ENCODE measurements at regions not wholly inside any gene's neighbourhood (a gene's known extent, or its start where the extent isn't known, plus 50 kb on each side); places are given as distances from the start of the nearest gene placed in this dataset.

- no peak overlapping the region for H3K23ac ChIP-seq (ENCODE audit: low read length in 2 of 2)
- H3K9ac ChIP-seq (ENCODE audit: low read length) = no peak overlapping the region
- H3K4me2 ChIP-seq (ENCODE audit: low read length, poor library complexity, severe bottlenecking) = no peak overlapping the region
- H2BK12ac ChIP-seq (ENCODE audit: low read length in 2 of 2) = no peak overlapping the region
- WGBS = no CpG with 5 or more reads among the region's 2 CpGs
- no peak for DNase-seq
- no peaks in the 10 kb centered on the region for H3K36me3 ChIP-seq (ENCODE audit: control insufficient read depth in 1 of 2, insufficient read depth in 2 of 2, low read depth in 1 of 2, low read length in 2 of 2)
- H3K9me3 ChIP-seq (ENCODE audit: control insufficient read depth, low read length) = no peaks in the 10 kb centered on the region
- no peak overlapping the region for H3K14ac ChIP-seq (ENCODE audit: low read length in 2 of 2)
- H3K18ac ChIP-seq (ENCODE audit: low read depth in 1 of 2, low read length in 2 of 2) = no peak overlapping the region
- H2BK120ac ChIP-seq (ENCODE audit: low read depth, low read length) = no peak overlapping the region
- H3K4me1 ChIP-seq (ENCODE audit: control insufficient read depth, insufficient read depth, low read depth, low read length) = no peaks in the 10 kb centered on the region
- no peaks in the 10 kb centered on the region for H3K79me1 ChIP-seq (replicated peaks; ENCODE audit: low read length, poor library complexity, severe bottlenecking)
- no peak overlapping the region for H2AFZ ChIP-seq (ENCODE audit: low read depth, low read length)
- no peak overlapping the region for H3K4me3 ChIP-seq (ENCODE audit: insufficient read depth in 1 of 2, low read depth in 1 of 2, low read length in 2 of 2)
- no peak overlapping the region for H2AK5ac ChIP-seq (ENCODE audit: low read length, severe bottlenecking)
- H3K27me3 ChIP-seq (ENCODE audit: control insufficient read depth in 1 of 2, insufficient read depth in 1 of 2, low read length in 2 of 2) = no peaks in the 10 kb centered on the region
- H4K91ac ChIP-seq (ENCODE audit: low read length) = no peak overlapping the region
- H3K27ac ChIP-seq (ENCODE audit: low read length, poor library complexity, severe bottlenecking) = no peak overlapping the region
- H4K8ac ChIP-seq (ENCODE audit: low read length) = no peak overlapping the region
- no peak overlapping the region for H2BK15ac ChIP-seq (ENCODE audit: low read depth, poor library complexity, severe bottlenecking)
- no peak overlapping the region for H3K4ac ChIP-seq (ENCODE audit: low read depth in 1 of 2, low read length in 2 of 2)
- no peak overlapping the region for H2BK5ac ChIP-seq (ENCODE audit: low read depth, low read length, poor library complexity, severe bottlenecking)
These were observed 289.6 kb downstream of the MAT2B start for GRCh38 chr5:163794993-163795392.

- Histone ChIP-seq H2BK15ac (ENCODE audit: low read depth, poor library complexity, severe bottlenecking) (no peak overlapping the region), H2BK12ac (ENCODE audit: low read length in 2 of 2) (no peak overlapping the region), H3K9ac (ENCODE audit: low read length) (no peak overlapping the region), H4K8ac (ENCODE audit: low read length) (no peak overlapping the region), H3K79me1 (replicated peaks; ENCODE audit: low read length, poor library complexity, severe bottlenecking) (no peaks in the 10 kb centered on the region), H3K14ac (ENCODE audit: low read length in 2 of 2) (no peak overlapping the region), H2AFZ (ENCODE audit: low read depth, low read length) (no peak overlapping the region), H3K9me3 (ENCODE audit: control insufficient read depth, low read length) (no peaks in the 10 kb centered on the region), H3K36me3 (ENCODE audit: control insufficient read depth in 1 of 2, insufficient read depth in 2 of 2, low read depth in 1 of 2, low read length in 2 of 2) (no peaks in the 10 kb centered on the region), H3K18ac (ENCODE audit: low read depth in 1 of 2, low read length in 2 of 2) (no peak overlapping the region), H3K27me3 (ENCODE audit: control insufficient read depth in 1 of 2, insufficient read depth in 1 of 2, low read length in 2 of 2) (no peaks in the 10 kb centered on the region), H2BK5ac (ENCODE audit: low read depth, low read length, poor library complexity, severe bottlenecking) (no peak overlapping the region), H3K27ac (ENCODE audit: low read length, poor library complexity, severe bottlenecking) (no peak overlapping the region), H2AK5ac (ENCODE audit: low read length, severe bottlenecking) (no peak overlapping the region), H3K4me3 (ENCODE audit: insufficient read depth in 1 of 2, low read depth in 1 of 2, low read length in 2 of 2) (no peak overlapping the region), H3K4me2 (ENCODE audit: low read length, poor library complexity, severe bottlenecking) (no peak overlapping the region), H2BK120ac (ENCODE audit: low read depth, low read length) (no peak overlapping the region), H3K4me1 (ENCODE audit: control insufficient read depth, insufficient read depth, low read depth, low read length) (no peaks in the 10 kb centered on the region), H3K4ac (ENCODE audit: low read depth in 1 of 2, low read length in 2 of 2) (no peak overlapping the region), H3K23ac (ENCODE audit: low read length in 2 of 2) (no peak overlapping the region), H4K91ac (ENCODE audit: low read length) (no peak overlapping the region)
- 45% methylated on average over 2 of the region's 2 CpGs for WGBS
- DNase-seq = no peak
These were observed 302.4 kb downstream of the MAT2B start for GRCh38 chr5:163807781-163808180.

GRCh38 chr5:163809473-163809872 lies 304.1 kb downstream of the MAT2B start:
- DNase-seq = no peak
- no peaks in the 10 kb centered on the region for H3K27me3 ChIP-seq (ENCODE audit: control insufficient read depth in 1 of 2, insufficient read depth in 1 of 2, low read length in 2 of 2)
- no peak overlapping the region for H3K27ac ChIP-seq (ENCODE audit: low read length, poor library complexity, severe bottlenecking)
- no peak overlapping the region for H2AFZ ChIP-seq (ENCODE audit: low read depth, low read length)
- no peaks in the 10 kb centered on the region for H3K79me1 ChIP-seq (replicated peaks; ENCODE audit: low read length, poor library complexity, severe bottlenecking)
- no peak overlapping the region for H2BK5ac ChIP-seq (ENCODE audit: low read depth, low read length, poor library complexity, severe bottlenecking)
- H2AK5ac ChIP-seq (ENCODE audit: low read length, severe bottlenecking) = no peak overlapping the region
- H3K36me3 ChIP-seq (ENCODE audit: control insufficient read depth in 1 of 2, insufficient read depth in 2 of 2, low read depth in 1 of 2, low read length in 2 of 2) = no peaks in the 10 kb centered on the region
- 71% methylated on average over 4 of the region's 5 CpGs for WGBS
- no peak overlapping the region for H3K23ac ChIP-seq (ENCODE audit: low read length in 2 of 2)
- H2BK12ac ChIP-seq (ENCODE audit: low read length in 2 of 2) = no peak overlapping the region
- no peak overlapping the region for H2BK120ac ChIP-seq (ENCODE audit: low read depth, low read length)
- no peaks in the 10 kb centered on the region for H3K4me1 ChIP-seq (ENCODE audit: control insufficient read depth, insufficient read depth, low read depth, low read length)
- no peak overlapping the region for H3K4ac ChIP-seq (ENCODE audit: low read depth in 1 of 2, low read length in 2 of 2)
- no peak overlapping the region for H4K8ac ChIP-seq (ENCODE audit: low read length)
- H3K14ac ChIP-seq (ENCODE audit: low read length in 2 of 2) = no peak overlapping the region
- H3K9me3 ChIP-seq (ENCODE audit: control insufficient read depth, low read length) = no peaks in the 10 kb centered on the region
- no peak overlapping the region for H3K4me3 ChIP-seq (ENCODE audit: insufficient read depth in 1 of 2, low read depth in 1 of 2, low read length in 2 of 2)
- no peak overlapping the region for H3K4me2 ChIP-seq (ENCODE audit: low read length, poor library complexity, severe bottlenecking)
- H3K9ac ChIP-seq (ENCODE audit: low read length) = no peak overlapping the region
- H3K18ac ChIP-seq (ENCODE audit: low read depth in 1 of 2, low read length in 2 of 2) = no peak overlapping the region
- no peak overlapping the region for H2BK15ac ChIP-seq (ENCODE audit: low read depth, poor library complexity, severe bottlenecking)
- H4K91ac ChIP-seq (ENCODE audit: low read length) = no peak overlapping the region

- Histone ChIP-seq H4K91ac (ENCODE audit: low read length) (no peak overlapping the region), H3K4me1 (ENCODE audit: control insufficient read depth, insufficient read depth, low read depth, low read length) (no peaks in the 10 kb centered on the region), H3K79me1 (replicated peaks; ENCODE audit: low read length, poor library complexity, severe bottlenecking) (no peaks in the 10 kb centered on the region), H3K4me3 (ENCODE audit: insufficient read depth in 1 of 2, low read depth in 1 of 2, low read length in 2 of 2) (no peak overlapping the region), H3K23ac (ENCODE audit: low read length in 2 of 2) (no peak overlapping the region), H2BK15ac (ENCODE audit: low read depth, poor library complexity, severe bottlenecking) (no peak overlapping the region), H2AFZ (ENCODE audit: low read depth, low read length) (no peak overlapping the region), H3K36me3 (ENCODE audit: control insufficient read depth in 1 of 2, insufficient read depth in 2 of 2, low read depth in 1 of 2, low read length in 2 of 2) (no peaks in the 10 kb centered on the region), H3K27ac (ENCODE audit: low read length, poor library complexity, severe bottlenecking) (no peak overlapping the region), H2BK12ac (ENCODE audit: low read length in 2 of 2) (no peak overlapping the region), H2BK120ac (ENCODE audit: low read depth, low read length) (no peak overlapping the region), H3K27me3 (ENCODE audit: control insufficient read depth in 1 of 2, insufficient read depth in 1 of 2, low read length in 2 of 2) (no peaks in the 10 kb centered on the region), H4K8ac (ENCODE audit: low read length) (no peak overlapping the region), H3K4me2 (ENCODE audit: low read length, poor library complexity, severe bottlenecking) (no peak overlapping the region), H2BK5ac (ENCODE audit: low read depth, low read length, poor library complexity, severe bottlenecking) (no peak overlapping the region), H2AK5ac (ENCODE audit: low read length, severe bottlenecking) (no peak overlapping the region), H3K9me3 (ENCODE audit: control insufficient read depth, low read length) (peaks cover 10% of the 10 kb centered on the region), H3K18ac (ENCODE audit: low read depth in 1 of 2, low read length in 2 of 2) (no peak overlapping the region), H3K14ac (ENCODE audit: low read length in 2 of 2) (no peak overlapping the region), H3K4ac (ENCODE audit: low read depth in 1 of 2, low read length in 2 of 2) (no peak overlapping the region), H3K9ac (ENCODE audit: low read length) (no peak overlapping the region)
- DNase-seq = no peak
- WGBS = 86% methylated on average over 2 of the region's 5 CpGs
These were observed 308.5 kb downstream of the MAT2B start for GRCh38 chr5:163813900-163814299.
